ENCODE measurements at regions not wholly inside any gene's neighbourhood (a gene's known extent, or its start where the extent isn't known, plus 50 kb on each side); places are given as distances from the start of the nearest gene placed in this dataset.

- H3K4me1 ChIP-seq (ENCODE audit: control insufficient read depth, extremely low read depth, insufficient read depth, low read length) = no peaks in the 10 kb centered on the region
- H3K4me3 ChIP-seq (replicated peaks in 1 of 4; ENCODE audit: control extremely low read depth in 1 of 4, insufficient read depth in 1 of 4, low read depth in 3 of 4, low read length in 4 of 4) = no peak overlapping the region
- no peaks in the 10 kb centered on the region for H3K27me3 ChIP-seq (ENCODE audit: control insufficient read depth, insufficient read depth, low read length)
- no peaks in the 10 kb centered on the region for H3K9me3 ChIP-seq (ENCODE audit: control insufficient read depth, insufficient read depth, low read depth, low read length)
- H4K20me1 ChIP-seq (ENCODE audit: control insufficient read depth, extremely low read depth, insufficient read depth, low read length) = no peaks in the 10 kb centered on the region
- H3K79me2 ChIP-seq (ENCODE audit: control insufficient read depth, insufficient read depth, low read length) = no peaks in the 10 kb centered on the region
- H3K36me3 ChIP-seq (ENCODE audit: control insufficient read depth, insufficient read depth, low read length) = no peaks in the 10 kb centered on the region
- H3K27ac ChIP-seq (ENCODE audit: insufficient read depth, low read length) = no peak overlapping the region
- H3K9ac ChIP-seq (ENCODE audit: insufficient read depth, low read length) = no peak overlapping the region
- H2AFZ ChIP-seq (ENCODE audit: low read length) = no peak overlapping the region
- TF ChIP-seq CTCF (conservative IDR thresholded peaks at IDR 0.05 in 1 of 2, IDR thresholded peaks at IDR 0.05 in 1 of 2; ENCODE audit: low read depth in 1 of 2, low read length in 2 of 2) (no peak), EZH2 (IDR thresholded peaks at IDR 0.05; ENCODE audit: low read length, missing control alignments) (no peak)
- H3K4me2 ChIP-seq (ENCODE audit: extremely low read depth, insufficient read depth, low read length) = no peak overlapping the region
- DNase-seq (ENCODE audit: low read depth in 2 of 2) = no peak
These were observed 94.1 kb upstream of the PPP3CA start for GRCh38 chr4:101441446-101441845.

- Histone ChIP-seq H2AFZ (ENCODE audit: low read length) (peak overlapping the region; percentile 40), H3K36me3 (ENCODE audit: control insufficient read depth, insufficient read depth, low read length) (no peaks in the 10 kb centered on the region), H3K4me2 (ENCODE audit: extremely low read depth, insufficient read depth, low read length) (no peak overlapping the region), H3K9ac (ENCODE audit: insufficient read depth, low read length) (no peak overlapping the region), H3K27me3 (ENCODE audit: control insufficient read depth, insufficient read depth, low read length) (no peaks in the 10 kb centered on the region), H3K27ac (ENCODE audit: insufficient read depth, low read length) (no peak overlapping the region), H3K79me2 (ENCODE audit: control insufficient read depth, insufficient read depth, low read length) (no peaks in the 10 kb centered on the region), H3K4me1 (ENCODE audit: control insufficient read depth, extremely low read depth, insufficient read depth, low read length) (no peaks in the 10 kb centered on the region), H3K4me3 (replicated peaks in 1 of 4; ENCODE audit: control extremely low read depth in 1 of 4, insufficient read depth in 1 of 4, low read depth in 3 of 4, low read length in 4 of 4) (no peak overlapping the region), H3K9me3 (ENCODE audit: control insufficient read depth, insufficient read depth, low read depth, low read length) (no peaks in the 10 kb centered on the region), H4K20me1 (ENCODE audit: control insufficient read depth, extremely low read depth, insufficient read depth, low read length) (no peaks in the 10 kb centered on the region)
- TF ChIP-seq EZH2 (IDR thresholded peaks at IDR 0.05; ENCODE audit: low read length, missing control alignments) (no peak), CTCF (conservative IDR thresholded peaks at IDR 0.05 in 1 of 2, IDR thresholded peaks at IDR 0.05 in 1 of 2; ENCODE audit: low read depth in 1 of 2, low read length in 2 of 2) (no peak)
- no peak for DNase-seq (ENCODE audit: low read depth in 2 of 2)
These were observed 92.6 kb upstream of the PPP3CA start for GRCh38 chr4:101439926-101440325.

GRCh38 chr4:101421386-101421785 lies 74.1 kb upstream of the PPP3CA start:
- H3K27ac ChIP-seq (ENCODE audit: insufficient read depth, low read length) = no peak overlapping the region
- H3K4me2 ChIP-seq (ENCODE audit: extremely low read depth, insufficient read depth, low read length) = no peak overlapping the region
- H3K4me1 ChIP-seq (ENCODE audit: control insufficient read depth, extremely low read depth, insufficient read depth, low read length) = no peaks in the 10 kb centered on the region
- no peaks in the 10 kb centered on the region for H3K79me2 ChIP-seq (ENCODE audit: control insufficient read depth, insufficient read depth, low read length)
- no peak overlapping the region for H2AFZ ChIP-seq (ENCODE audit: low read length)
- no peaks in the 10 kb centered on the region for H3K27me3 ChIP-seq (ENCODE audit: control insufficient read depth, insufficient read depth, low read length)
- H3K9me3 ChIP-seq (ENCODE audit: control insufficient read depth, insufficient read depth, low read depth, low read length) = no peaks in the 10 kb centered on the region
- no peaks in the 10 kb centered on the region for H3K36me3 ChIP-seq (ENCODE audit: control insufficient read depth, insufficient read depth, low read length)
- no peak overlapping the region for H3K9ac ChIP-seq (ENCODE audit: insufficient read depth, low read length)
- H3K4me3 ChIP-seq (replicated peaks in 1 of 4; ENCODE audit: control extremely low read depth in 1 of 4, insufficient read depth in 1 of 4, low read depth in 3 of 4, low read length in 4 of 4) = no peak overlapping the region
- H4K20me1 ChIP-seq (ENCODE audit: control insufficient read depth, extremely low read depth, insufficient read depth, low read length) = no peaks in the 10 kb centered on the region
- TF ChIP-seq CTCF (conservative IDR thresholded peaks at IDR 0.05 in 1 of 2, IDR thresholded peaks at IDR 0.05 in 1 of 2; ENCODE audit: low read depth in 1 of 2, low read length in 2 of 2) (no peak), EZH2 (IDR thresholded peaks at IDR 0.05; ENCODE audit: low read length, missing control alignments) (no peak)
- no peak for DNase-seq (ENCODE audit: low read depth in 2 of 2)
